ENCODE measurements at regions not wholly inside any gene's neighbourhood (a gene's known extent, or its start where the extent isn't known, plus 50 kb on each side); places are given as distances from the start of the nearest gene placed in this dataset.
"Not testable (repeated sequence)": the region's sequence is repeated elsewhere in the genome, so short reads cannot be mapped to it uniquely, and the experiment has no call there.

DNA sequence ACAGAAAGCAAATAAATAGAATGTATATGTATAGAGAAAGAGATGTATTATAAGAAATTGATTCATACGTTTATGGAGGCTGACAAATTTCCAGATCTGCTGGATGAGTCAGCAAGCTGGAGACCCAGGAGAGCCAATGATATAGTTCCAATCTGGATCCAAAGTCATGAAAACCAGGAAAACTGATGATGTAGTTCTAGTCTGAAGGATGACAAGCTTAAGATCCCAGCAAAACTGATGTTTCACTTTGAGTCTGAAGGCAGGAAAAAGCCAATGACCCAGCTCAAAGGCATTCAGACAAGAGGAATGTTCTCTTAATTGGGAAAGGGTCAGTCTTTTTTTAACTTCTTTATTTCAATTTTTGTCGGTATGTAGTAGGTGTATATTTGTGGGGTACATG is 102.6 kb downstream of the LHFPL1 start:
- no peak for DNase-seq (ENCODE audit: low read depth in 2 of 3, low spot score in 2 of 3)

GRCh38 chrX:112571388-112571787 is 108.3 kb downstream of the LHFPL1 start:
- DNase-seq (ENCODE audit: low read depth in 2 of 3, low spot score in 2 of 3): no peak

DNA sequence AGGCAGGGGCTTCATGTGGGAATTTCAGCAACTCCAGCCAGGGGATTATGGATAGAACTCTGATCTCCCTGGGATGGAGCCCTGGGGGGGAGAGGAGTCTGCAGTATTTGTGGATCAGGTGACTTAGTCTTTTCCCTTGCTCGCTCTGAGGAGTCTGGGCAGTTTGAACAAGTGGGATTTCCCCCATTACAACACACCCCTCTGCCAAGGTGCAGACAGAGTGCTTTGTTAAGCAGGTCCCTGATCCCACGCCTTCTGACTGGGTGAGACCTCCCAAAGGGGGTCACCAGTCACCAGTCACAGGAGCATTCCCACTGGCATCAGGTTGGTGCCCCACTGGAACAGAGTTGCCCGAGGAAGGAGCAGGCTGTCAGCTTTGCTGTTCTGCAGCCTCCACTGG is 123.9 kb downstream of the LHFPL1 start:
- no peak for DNase-seq (ENCODE audit: low read depth in 2 of 3, low spot score in 2 of 3)

GRCh38 chrX:112545051-112545450 is 134.7 kb downstream of the LHFPL1 start:
- no peak for DNase-seq (ENCODE audit: low read depth in 2 of 3, low spot score in 2 of 3)

- DNase-seq (ENCODE audit: low read depth in 2 of 3, low spot score in 2 of 3): no peak
Observed at GRCh38 chrX:112536544-112536943, 143.2 kb downstream of the LHFPL1 start.

DNA sequence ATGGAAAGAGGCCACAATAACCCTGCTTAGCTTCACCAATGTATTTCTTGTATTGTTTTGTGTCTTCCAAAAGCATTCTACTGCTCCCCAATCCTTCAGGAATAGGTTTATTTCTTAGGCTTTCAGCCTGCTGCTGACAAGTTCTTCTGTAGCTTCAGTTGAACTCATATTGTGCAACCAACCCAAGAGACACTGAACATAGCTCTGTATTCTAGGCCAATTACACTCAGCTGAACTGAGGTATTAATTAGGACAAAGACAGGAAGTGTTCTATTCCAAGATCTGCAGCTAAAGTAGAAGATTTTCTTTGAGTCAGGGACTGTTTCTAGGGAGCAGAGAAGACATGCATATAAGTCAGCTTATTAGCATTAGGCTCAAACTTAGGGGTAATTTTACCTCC is 151.8 kb downstream of the LHFPL1 start:
- DNase-seq (ENCODE audit: low read depth in 2 of 3, low spot score in 2 of 3): no peak

DNA sequence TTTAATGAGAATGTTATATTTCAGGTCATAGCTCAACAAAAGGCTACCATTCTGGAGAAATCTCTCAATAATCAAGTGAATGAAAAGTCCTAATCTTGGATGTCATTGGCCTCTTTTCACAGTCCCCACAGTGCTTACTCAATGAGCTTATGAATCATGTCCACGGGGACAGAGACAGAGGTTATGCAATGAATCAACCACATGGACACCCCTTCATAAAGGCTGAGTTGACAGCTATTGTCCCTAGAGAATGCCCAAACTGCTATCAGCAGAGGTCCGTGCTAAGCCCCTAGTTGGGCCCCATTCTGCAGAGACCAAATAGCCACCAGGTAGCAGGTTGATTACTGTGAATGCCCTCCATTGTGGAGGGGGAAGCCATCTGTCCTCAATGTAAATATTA is 158.1 kb downstream of the LHFPL1 start:
- no peak for DNase-seq (ENCODE audit: low read depth in 2 of 3, low spot score in 2 of 3)

DNA sequence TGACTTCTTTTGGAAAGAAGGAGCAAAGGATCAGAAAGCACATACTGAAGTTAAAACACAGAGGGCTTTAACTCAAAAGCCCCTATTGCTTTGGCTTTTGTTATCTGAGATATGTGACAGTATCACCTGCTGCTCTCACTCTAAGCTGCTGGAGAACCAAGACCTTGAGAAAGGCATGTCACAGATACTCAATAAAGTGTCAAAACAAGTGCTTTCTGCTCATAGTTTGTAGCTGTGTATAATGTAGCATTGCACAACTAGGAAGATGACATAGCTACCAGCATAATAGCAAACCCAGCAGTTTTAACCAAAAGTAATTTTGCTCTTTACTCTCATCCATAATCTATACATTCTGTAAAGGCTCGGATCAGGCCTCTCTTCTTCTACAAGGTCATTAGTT is 159.6 kb downstream of the LHFPL1 start:
- no peak for DNase-seq (ENCODE audit: low read depth in 2 of 3, low spot score in 2 of 3)

- DNase-seq (ENCODE audit: low read depth in 2 of 3, low spot score in 2 of 3): no peak
Observed at GRCh38 chrX:112513154-112513553, 166.6 kb downstream of the LHFPL1 start.

DNA sequence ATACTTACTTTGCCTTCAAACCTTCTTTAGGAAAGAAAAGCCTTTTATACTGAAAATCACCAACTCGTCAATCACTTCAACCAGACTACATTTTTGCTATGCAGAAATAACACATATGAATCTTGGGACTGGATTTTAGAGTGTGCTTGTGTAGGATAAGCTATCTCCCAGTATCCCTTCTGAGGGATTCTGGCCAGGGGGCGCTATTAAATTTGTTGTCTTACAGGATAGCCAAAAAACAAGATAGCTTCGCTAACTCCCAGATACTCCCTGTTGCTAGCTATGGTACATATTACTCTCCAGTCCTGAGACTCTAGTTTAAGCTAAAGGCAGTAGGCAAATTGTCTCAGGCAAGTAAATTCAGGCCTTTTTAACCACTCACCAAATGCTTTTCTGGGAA is 167.2 kb downstream of the LHFPL1 start:
- no peak for DNase-seq (ENCODE audit: low read depth in 2 of 3, low spot score in 2 of 3)

DNA sequence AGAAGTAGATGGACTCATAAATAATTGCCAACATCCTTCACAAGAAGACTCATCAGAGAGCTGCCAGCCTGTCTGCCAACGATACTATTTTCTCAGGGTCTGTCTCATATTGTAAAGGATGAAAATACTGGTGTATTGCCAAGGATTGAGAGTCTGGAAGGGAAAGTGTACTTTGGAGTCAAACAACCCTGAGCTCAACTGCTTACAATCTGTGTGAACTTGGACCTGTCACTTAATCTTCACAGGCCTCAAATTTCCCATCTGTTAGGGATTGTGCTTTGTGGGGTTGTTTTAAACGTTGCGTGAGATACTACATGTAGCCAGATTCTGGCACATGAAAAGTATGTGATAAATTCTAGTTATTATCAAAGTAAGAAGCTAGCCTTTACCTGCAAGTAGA is 169.1 kb downstream of the LHFPL1 start:
- no peak for DNase-seq (ENCODE audit: low read depth in 2 of 3, low spot score in 2 of 3)

- no peak for DNase-seq (ENCODE audit: low read depth in 2 of 3, low spot score in 2 of 3)
Observed at GRCh38 chrX:112477653-112478052, 202.1 kb downstream of the LHFPL1 start.

DNA sequence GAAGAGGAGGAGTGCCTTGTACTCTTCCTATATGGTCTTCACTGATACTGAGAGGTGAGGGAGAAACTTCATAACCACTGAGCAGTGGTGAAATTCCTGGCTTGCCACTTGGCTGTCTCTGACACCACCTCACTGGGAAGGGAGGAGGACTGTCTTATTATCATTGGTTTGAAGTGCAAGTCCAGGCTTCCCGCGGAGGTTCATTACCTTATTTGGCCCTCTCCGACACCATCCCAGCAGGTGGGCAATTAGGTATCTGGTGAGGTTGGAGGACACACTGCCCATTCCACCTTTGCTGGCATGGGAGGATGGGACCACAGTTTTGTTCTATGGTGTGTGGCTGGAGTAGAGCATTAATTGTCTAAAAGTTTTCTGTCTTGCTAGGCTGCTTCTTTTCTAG is 206.1 kb downstream of the LHFPL1 start:
- DNase-seq (ENCODE audit: low read depth in 2 of 3, low spot score in 2 of 3): no peak

DNA sequence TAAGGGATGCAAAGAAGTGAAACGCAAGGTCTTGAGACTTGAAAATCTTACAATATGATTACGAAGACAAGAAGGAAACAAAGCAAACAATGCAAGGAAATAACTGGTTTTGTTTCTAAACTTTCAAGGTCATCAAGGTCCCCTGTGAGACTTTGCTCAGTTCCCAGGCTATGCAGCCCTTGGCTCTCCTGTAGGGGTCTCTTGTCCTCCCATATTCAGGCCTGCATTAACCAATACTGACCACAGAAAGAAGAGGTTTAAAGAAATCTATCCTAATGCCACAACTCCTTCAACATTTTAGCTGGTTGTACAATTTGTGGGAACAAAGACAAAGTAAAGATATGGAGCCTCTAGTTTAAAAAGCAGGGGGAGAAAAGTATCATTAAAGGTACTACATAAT is 209.2 kb downstream of the LHFPL1 start:
- no peak for DNase-seq (ENCODE audit: low read depth in 2 of 3, low spot score in 2 of 3)

DNA sequence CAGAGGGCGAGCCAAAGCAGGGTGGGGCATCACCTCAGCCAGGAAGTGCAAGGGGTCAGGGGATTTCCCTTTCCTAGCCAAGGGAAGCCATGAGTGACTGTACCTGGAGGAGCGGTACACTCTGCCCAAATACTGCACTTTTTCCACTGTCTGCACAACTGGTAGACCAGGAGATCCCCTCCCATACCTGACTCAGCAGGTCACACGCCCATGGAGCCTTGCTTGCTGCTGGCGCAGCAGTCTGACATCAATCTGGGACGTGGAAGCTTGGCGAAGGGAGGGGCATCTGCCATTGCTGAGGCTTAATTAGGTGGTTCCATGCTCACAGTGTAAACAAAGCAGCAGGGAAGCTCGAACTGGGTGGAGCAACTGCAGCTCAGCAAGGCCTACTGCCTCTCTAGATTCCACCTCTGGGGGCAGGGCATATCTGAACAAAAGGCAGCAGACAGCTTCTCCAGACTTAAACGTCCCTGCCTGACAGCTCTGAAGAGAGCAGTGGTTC is 217.7 kb downstream of the LHFPL1 start:
- not testable (repeated sequence) for DNase-seq (ENCODE audit: low read depth in 2 of 3, low spot score in 2 of 3)

DNA sequence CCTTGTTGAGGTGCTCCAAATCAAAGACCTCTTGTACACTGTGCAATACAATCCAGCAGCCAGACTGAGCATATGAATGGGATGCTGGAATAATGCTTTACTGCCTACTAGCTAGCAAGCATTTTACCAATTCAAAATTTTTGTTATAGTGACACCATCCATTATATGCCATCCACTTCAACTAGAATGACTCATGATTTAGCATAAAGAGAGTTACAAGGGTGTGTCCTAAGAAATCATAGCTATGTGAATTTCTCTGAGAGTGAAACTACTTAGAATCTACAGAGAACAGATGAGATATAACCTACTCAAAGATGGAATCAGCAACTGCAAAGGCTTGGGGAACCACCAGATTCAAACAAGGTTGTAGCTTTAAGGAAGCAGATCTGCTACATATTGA is 221.9 kb downstream of the LHFPL1 start:
- DNase-seq (ENCODE audit: low read depth in 2 of 3, low spot score in 2 of 3): no peak

DNA sequence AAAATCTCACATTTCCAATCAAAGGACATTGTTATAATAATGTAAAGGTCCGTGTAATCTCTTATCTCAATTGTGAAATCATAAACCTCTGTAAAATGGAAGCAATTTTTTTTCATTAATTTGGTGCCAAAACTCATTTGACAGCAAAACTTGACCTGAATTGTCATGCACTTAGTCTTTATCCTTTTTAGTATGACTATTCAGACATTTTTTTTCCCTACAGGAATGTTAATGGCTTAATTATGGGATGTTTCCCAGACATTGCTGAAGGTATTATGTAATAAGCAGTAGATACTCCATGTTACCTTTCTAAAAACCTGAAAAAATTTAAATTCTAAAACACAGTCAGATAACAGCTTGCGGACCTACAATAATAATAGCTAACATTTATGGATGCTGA is 228.9 kb downstream of the LHFPL1 start:
- no peak for DNase-seq (ENCODE audit: low read depth in 2 of 3, low spot score in 2 of 3)

DNA sequence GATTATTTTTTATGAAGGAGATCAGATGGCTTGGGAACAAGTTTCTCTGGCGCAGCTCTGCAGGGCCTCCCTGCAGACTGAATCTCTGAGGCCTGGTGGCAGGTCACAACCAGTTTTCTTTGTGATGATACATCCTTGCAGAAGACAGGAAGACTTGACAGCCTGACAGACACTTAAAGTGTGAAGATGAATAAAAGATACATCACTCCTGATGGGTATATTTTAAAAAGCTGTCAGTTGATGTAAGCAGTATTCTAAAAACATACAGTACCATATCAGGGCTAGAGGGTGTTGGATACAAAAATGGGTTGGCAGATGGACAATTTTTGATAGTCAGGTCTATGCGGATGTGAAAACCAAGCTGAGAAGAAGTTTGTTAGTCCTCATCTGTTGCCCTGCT is 239.5 kb downstream of the LHFPL1 start:
- no peak for DNase-seq (ENCODE audit: low read depth in 2 of 3, low spot score in 2 of 3)

DNA sequence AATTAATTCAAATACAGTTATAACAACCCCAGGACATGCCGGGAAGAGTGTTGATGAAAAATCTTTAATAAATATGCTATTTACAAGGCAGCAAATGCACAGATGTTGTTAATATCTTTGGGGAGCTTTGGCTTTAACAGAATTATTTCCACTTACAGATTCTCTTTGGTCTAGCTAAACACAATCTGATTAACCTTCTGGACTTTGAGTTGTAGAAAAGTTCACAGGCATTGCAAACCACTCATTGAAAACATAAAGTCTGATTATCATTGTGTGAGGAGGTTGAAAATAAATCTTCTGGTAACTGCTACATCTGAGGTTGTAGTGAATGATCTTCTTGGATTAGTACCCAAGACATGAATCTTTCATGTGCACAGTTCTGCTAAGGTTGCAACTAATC is 255.6 kb downstream of the LHFPL1 start:
- no peak for DNase-seq (ENCODE audit: low read depth in 2 of 3, low spot score in 2 of 3)

GRCh38 chrX:112391313-112391712 is 288.4 kb downstream of the LHFPL1 start:
- DNase-seq (ENCODE audit: low read depth in 2 of 3, low spot score in 2 of 3): no peak

DNA sequence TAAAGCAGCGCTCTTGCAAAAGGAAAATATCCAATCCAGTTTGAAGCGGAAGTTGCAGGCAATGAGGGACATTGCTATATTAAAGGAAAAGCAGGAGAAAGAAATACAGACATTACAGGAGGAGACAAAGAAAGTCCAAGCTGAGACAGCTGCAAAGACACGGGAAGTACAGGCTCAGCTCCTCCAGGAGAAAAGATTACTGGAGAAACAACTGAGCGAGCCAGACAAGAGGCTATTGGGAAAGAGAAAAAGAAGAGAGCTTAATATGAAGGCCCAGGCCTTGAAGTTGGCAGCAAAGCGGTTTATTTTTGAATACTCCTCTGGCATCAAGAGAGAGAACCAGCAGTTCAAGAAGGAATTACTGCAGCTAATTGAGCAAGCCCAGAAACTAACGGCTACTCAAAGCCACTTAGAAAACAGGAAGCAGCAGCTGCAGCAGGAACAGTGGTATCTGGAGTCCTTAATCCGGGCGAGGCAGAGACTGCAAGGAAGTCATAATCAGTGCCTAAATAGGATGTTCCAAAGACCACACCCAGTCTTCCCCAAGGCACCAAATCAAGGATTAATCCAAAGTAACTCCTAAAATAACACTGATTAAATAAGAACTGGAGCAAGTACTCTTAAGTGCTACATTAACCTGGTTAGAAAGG is 298.0 kb downstream of the LHFPL1 start:
- peak in 1 of 3 donors; percentile 8 for DNase-seq (ENCODE audit: low read depth in 2 of 3, low spot score in 2 of 3)

DNA sequence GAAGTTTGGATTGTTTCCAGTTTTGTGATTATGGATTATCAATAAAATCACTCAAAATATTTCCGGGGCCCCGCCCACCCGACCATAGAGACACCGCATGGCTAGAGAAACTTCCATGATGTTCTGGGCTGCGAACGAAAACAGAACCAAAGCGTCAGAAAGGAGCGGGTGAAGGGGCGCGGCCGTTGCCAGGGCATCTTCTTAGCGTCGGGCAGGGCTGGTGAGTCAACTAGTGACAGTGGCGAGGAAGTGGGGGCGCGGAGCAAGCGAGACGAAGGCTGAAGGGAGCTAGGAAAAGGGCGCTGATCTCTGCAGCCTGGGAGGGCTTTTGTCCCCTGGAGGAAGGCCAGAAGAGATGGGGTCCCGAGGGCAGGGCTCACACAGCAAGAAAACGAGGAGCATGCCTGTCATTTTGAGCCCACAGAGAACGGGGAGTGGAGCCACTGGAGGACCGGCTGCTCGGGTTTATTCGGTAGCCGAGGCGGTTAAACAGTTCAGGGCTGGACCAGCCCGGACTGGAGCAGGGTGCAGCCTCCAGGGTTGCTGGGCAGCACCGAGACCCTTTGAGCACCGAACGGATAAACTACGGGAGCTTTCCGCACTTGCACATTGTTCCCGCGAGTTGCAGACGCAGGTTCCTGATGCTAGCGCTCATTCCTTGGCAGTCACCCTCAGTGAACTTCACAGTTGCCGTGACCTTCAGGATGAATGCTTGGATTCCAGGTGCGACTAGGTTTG is 298.1 kb upstream of the TRPC5 start:
- no peak for DNase-seq (ENCODE audit: low read depth in 2 of 3, low spot score in 2 of 3)
